ENCODE measurements at regions not wholly inside any gene's neighbourhood (a gene's known extent, or its start where the extent isn't known, plus 50 kb on each side); places are given as distances from the start of the nearest gene placed in this dataset.

GRCh38 chr1:220962031-220962751 lies 82.9 kb downstream of the HLX start:
- H3K36me3 ChIP-seq (ENCODE audit: insufficient read depth, low read length): no peaks in the 10 kb centered on the region
- no peak overlapping the region for H3K9ac ChIP-seq (ENCODE audit: low read length)
- no peaks in the 10 kb centered on the region for H4K20me1 ChIP-seq (ENCODE audit: insufficient read depth, low read length)
- H3K27ac ChIP-seq (ENCODE audit: low read depth, low read length, poor library complexity, severe bottlenecking): no peak overlapping the region
- no peaks in the 10 kb centered on the region for H3K9me2 ChIP-seq (ENCODE audit: low read depth, low read length)
- H3K27me3 ChIP-seq (ENCODE audit: insufficient read depth, low read length): no peaks in the 10 kb centered on the region
- no peak overlapping the region for H3K4me3 ChIP-seq (ENCODE audit: low read depth, low read length, poor library complexity, severe bottlenecking)
- no peaks in the 10 kb centered on the region for H3K9me3 ChIP-seq (ENCODE audit: low read length)
- H3F3A ChIP-seq (ENCODE audit: insufficient read depth, low read length): no peaks in the 10 kb centered on the region
- no peaks in the 10 kb centered on the region for H3K79me2 ChIP-seq (ENCODE audit: insufficient read depth, low read length)
- no peak overlapping the region for H3K4me2 ChIP-seq (ENCODE audit: low read length)
- H3K4me1 ChIP-seq (ENCODE audit: insufficient read depth, low read length, severe bottlenecking): no peaks in the 10 kb centered on the region
- no peak for TF ChIP-seq EZH2 (IDR thresholded peaks at IDR 0.05; ENCODE audit: borderline replicate concordance, low read length)
- no peak overlapping the region for H2AFZ ChIP-seq (ENCODE audit: low read length)

DNA sequence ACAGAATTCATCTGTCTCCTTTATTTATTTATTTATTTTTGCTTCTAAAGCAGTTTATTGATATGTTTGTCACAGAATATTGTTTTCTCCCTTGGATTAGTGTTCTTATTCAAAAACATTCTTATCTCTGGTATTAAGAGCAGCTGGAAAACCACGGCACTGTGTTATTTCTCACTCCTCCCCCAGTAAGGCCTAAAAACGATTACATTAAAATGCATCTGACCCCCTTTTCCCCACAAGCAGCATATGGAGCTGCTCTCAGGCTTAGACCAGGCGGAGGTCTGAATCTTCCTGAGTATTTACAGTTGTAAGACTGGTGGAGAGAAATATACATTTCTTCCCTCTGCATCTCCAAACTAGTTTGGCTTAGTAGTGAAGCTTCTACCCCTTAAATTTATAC lies 86.8 kb downstream of the HLX start:
- no peaks in the 10 kb centered on the region for H4K20me1 ChIP-seq (ENCODE audit: insufficient read depth, low read length)
- TF ChIP-seq EZH2 (IDR thresholded peaks at IDR 0.05; ENCODE audit: borderline replicate concordance, low read length) (no peak), CTCF (IDR thresholded peaks at IDR 0.05; ENCODE audit: low read length) (no peak)
- no peak overlapping the region for H3K4me2 ChIP-seq (ENCODE audit: low read length)
- H3K4me3 ChIP-seq (ENCODE audit: low read depth, low read length, poor library complexity, severe bottlenecking): no peak overlapping the region
- H3K4me1 ChIP-seq (ENCODE audit: insufficient read depth, low read length, severe bottlenecking): no peaks in the 10 kb centered on the region
- H2AFZ ChIP-seq (ENCODE audit: low read length): no peak overlapping the region
- no peak overlapping the region for H3K9ac ChIP-seq (ENCODE audit: low read length)
- no peaks in the 10 kb centered on the region for H3K27me3 ChIP-seq (ENCODE audit: insufficient read depth, low read length)
- no peaks in the 10 kb centered on the region for H3K9me3 ChIP-seq (ENCODE audit: low read length)
- H3K27ac ChIP-seq (ENCODE audit: low read depth, low read length, poor library complexity, severe bottlenecking): no peak overlapping the region
- no peaks in the 10 kb centered on the region for H3K9me2 ChIP-seq (ENCODE audit: low read depth, low read length)
- H3F3A ChIP-seq (ENCODE audit: insufficient read depth, low read length): no peaks in the 10 kb centered on the region
- H3K36me3 ChIP-seq (ENCODE audit: insufficient read depth, low read length): no peaks in the 10 kb centered on the region
- H3K79me2 ChIP-seq (ENCODE audit: insufficient read depth, low read length): no peaks in the 10 kb centered on the region

DNA sequence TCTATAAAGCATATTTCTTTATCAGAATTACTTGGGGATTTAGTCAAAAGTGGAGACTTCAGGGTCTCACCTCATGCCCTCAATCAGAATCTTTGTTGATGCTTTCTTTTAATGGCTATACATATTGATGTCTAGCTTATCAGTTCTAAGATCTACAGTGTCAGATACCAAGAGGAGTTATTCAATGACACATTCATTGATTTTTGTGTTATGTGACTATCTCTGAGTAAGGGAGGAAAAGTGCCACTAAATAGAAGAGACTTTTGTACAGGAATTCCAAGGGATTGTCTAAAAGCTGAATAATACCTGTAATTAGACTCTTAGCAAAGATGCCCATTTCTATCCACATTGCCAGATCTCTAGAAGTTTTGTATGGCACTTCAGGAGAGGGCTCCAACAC lies 87.2 kb downstream of the HLX start:
- Histone ChIP-seq H3K9me3 (ENCODE audit: low read length) (no peaks in the 10 kb centered on the region), H3K9me2 (ENCODE audit: low read depth, low read length) (no peaks in the 10 kb centered on the region), H3K27me3 (ENCODE audit: insufficient read depth, low read length) (no peaks in the 10 kb centered on the region), H3K4me1 (ENCODE audit: insufficient read depth, low read length, severe bottlenecking) (no peaks in the 10 kb centered on the region), H2AFZ (ENCODE audit: low read length) (no peak overlapping the region), H3K9ac (ENCODE audit: low read length) (no peak overlapping the region), H3K4me2 (ENCODE audit: low read length) (no peak overlapping the region), H3K36me3 (ENCODE audit: insufficient read depth, low read length) (no peaks in the 10 kb centered on the region), H4K20me1 (ENCODE audit: insufficient read depth, low read length) (no peaks in the 10 kb centered on the region), H3K4me3 (ENCODE audit: low read depth, low read length, poor library complexity, severe bottlenecking) (no peak overlapping the region), H3F3A (ENCODE audit: insufficient read depth, low read length) (no peaks in the 10 kb centered on the region), H3K79me2 (ENCODE audit: insufficient read depth, low read length) (no peaks in the 10 kb centered on the region), H3K27ac (ENCODE audit: low read depth, low read length, poor library complexity, severe bottlenecking) (no peak overlapping the region)
- no peak for TF ChIP-seq CTCF (IDR thresholded peaks at IDR 0.05; ENCODE audit: low read length)
- no peak for TF ChIP-seq EZH2 (IDR thresholded peaks at IDR 0.05; ENCODE audit: borderline replicate concordance, low read length)
